Occipital lobe (tissue), 2 donors: ENCODE measurements at regions not wholly inside any gene's neighbourhood (a gene's known extent, or its start where the extent isn't known, plus 50 kb on each side); places are given as distances from the start of the nearest gene placed in this dataset. TPM values are rescaled to one million over a fixed set of nuclear protein-coding genes. Genes with fewer than 3 reads are reported as not detected.
"Not testable (repeated sequence)": the region's sequence is repeated elsewhere in the genome, so short reads cannot be mapped to it uniquely, and the experiment has no call there.

Experiments
- DNase-seq: peaks from one replicate; lab custom pipeline; 2025; lab: John Stamatoyannopoulos, UW
- small RNA-seq: library from RNA; depleted of rRNA; stranded (forward); fragments of <200 nt; gene quantifications from one replicate; pipeline ENCODE3, GENCODE V24; 2014

DNA sequence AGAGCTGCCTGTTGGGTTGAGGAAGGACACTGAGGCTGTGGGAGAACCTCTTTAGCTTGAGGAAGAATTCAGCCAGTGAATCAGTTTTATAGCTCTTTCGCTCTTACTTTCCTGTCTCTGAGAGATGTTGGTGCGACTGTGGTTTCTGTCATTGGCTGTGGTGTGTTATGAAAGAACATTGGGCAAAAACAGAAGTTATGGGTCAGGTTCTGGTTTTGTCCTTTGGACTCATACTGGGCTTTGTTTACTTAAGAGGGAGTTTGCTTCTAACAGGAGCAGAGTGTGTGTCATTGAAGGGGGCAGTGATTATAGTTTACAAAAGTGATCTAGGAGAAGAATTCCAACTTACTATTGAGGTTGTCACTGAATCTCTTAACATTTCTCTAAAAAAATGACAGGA lies 97.0 kb downstream of the TLR5 start:
- no peak for DNase-seq

DNA sequence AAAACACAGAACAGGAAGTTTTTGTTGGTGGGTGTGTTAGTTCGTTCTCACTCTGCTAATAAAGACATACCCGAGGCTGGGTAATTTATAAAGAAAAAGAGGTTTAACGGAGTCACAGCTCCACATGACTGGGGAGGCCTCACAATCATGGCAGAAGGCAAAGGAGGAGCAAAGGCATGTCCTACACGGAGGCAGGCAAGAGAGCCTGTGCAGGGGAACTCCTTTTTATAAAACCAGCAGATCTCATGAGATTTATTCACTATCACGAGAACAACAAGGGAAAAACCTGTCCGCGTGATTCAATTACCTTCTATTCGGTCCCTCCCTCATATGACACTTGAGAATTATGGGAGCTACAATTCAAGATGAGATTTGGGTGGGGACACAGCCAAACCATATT lies 96.6 kb downstream of the TLR5 start:
- DNase-seq: not testable (repeated sequence)

DNA sequence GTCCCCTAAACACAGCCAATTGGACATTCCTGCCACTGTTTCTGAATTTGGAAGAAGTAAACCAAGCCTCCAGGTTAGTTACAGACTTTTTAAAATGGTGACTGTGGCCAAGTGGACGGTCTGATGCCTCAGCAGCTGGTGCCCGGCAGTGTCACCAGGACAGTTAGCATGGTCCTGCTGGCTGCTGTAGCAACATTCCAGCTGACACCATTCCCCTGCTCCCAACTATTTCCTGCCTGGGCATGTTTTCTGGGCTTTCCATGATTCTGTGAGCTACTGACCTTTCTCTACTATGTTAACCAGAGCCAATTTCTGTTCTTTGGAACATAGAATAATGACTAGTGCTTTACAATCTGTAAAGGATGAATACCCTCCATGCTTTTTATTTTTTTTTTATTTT lies 95.0 kb downstream of the TLR5 start:
- no peak for DNase-seq

DNA sequence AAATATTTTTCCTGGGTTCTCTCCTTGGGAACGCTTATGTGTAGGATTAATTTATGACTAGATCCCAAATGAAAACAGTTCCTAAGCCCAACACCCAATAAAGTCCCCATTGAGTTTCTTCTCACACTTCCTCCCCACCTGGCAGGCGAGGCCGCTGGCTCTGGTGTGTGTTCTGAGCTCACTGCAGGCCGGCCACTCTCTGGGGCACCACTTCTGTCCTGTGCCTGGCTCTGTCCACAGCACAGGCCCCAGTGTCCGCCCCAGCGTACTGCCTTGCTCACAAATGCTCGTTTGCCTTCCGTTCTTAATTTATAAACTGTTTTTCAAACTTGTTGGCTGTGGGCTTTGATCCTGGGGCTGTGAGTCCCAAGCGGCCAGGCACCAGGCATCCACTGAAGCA lies 90.6 kb downstream of the TLR5 start:
- DNase-seq: no peak

DNA sequence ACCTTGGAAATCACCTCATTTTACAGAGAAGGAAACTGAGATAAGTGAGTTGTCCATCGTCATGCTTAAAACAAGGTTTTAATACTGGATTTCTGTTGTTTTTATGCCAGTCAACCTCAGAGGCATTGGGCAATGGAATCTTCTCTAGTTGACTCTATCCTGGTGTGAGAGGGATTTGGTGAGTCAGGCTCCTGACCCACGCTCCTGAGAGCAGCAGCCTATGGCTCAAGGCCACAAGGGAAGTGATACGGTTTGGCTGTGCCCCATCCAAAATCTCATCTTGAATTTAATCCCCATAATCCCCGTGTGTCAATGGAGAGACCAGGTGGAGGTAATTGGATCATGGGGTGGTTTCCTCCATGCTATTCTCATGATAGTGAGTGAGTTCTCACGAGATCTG lies 90.1 kb downstream of the TLR5 start:
- DNase-seq: no peak

DNA sequence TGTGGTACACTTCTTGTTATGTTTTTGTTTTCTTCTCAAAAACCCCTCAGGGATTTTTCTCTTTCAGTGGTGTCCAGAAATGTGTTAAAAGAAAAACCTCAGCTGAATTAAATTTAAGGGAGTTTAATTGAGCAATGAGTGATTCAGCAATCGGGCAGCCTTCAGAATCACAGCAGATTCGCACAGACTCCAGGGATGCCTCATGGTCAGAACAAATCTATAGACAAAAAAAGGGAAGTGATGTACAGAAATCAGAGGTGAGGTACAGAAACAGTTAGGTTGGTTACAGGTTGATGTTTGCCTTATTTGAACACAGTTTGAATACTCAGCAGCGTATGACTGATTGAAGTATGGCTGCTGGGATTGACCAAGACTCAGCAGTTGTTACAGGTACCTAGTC lies 86.2 kb downstream of the TLR5 start:
- DNase-seq: no peak

DNA sequence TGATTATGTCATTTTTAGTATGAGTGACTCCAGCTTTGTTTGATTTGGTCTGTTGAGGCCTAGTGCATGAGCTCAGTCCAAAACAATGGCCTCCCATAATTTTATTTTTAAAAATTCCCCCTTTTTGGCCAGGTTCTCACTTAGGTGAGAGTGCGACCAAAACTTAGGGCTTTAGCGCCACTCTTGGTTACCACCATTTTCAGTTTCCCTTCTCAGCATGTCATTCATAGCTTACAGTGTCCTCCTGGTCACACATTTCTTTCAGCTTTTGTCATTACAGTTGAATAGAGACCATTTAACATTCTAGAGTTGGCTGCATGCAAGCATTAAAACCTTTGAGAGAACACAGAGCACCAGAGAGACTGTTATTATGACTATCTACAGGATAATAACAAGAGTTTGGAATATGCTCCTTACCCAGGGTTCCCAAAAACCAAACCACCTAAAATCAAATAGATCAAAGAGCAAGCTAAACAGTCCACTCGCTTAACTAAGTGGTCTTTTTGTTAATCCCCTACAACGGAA lies 85.4 kb downstream of the TLR5 start:
- no peak for DNase-seq

Small RNA genes in the stretch of these regions (small RNA-seq; reads per million reads assigned to genes)
- not detected for gene NDUFB1P2
